ENCODE measurements at regions not wholly inside any gene's neighbourhood (a gene's known extent, or its start where the extent isn't known, plus 50 kb on each side); places are given as distances from the start of the nearest gene placed in this dataset.

GRCh38 chr5:32996336-32996735 lies 285.2 kb downstream of the NPR3 start:
- TF ChIP-seq EZH2phosphoT487 (IDR thresholded peaks at IDR 0.05; ENCODE audit: low read length) (no peak), EZH2 (optimal IDR thresholded peaks at IDR 0.05; ENCODE audit: low read depth, low read length) (no peak), CTCF (IDR thresholded peaks at IDR 0.05; ENCODE audit: low read length) (no peak)
